Fibroblast of pulmonary artery (primary cell): ENCODE measurements at regions not wholly inside any gene's neighbourhood (a gene's known extent, or its start where the extent isn't known, plus 50 kb on each side); places are given as distances from the start of the nearest gene placed in this dataset.

Experiments used
- DNase-seq: peaks from one replicate; pipeline ENCODE4 v3.0.0-alpha.2; 2010; ENCODE audit warnings: low read depth
- H3K4me3 ChIP-seq: replicated peaks from 2 replicates; pipeline ENCODE4 v1.5.1; 2011; ENCODE audit warnings: low read depth, mild to moderate bottlenecking, control low read depth, low read length, moderate library complexity
- TF ChIP-seq, protein P1 (sequence below): IDR thresholded peaks from 2 replicates; pipeline ENCODE4 v1.5.1; 2011; ENCODE audit warnings: mild to moderate bottlenecking, control low read depth, low read length, inconsistent platforms; ENCODE audit errors: missing control alignments

GRCh38 chr3:40864915-40865314, 334.4 kb upstream of the CTNNB1 start:
- TF ChIP-seq, protein P1, sequence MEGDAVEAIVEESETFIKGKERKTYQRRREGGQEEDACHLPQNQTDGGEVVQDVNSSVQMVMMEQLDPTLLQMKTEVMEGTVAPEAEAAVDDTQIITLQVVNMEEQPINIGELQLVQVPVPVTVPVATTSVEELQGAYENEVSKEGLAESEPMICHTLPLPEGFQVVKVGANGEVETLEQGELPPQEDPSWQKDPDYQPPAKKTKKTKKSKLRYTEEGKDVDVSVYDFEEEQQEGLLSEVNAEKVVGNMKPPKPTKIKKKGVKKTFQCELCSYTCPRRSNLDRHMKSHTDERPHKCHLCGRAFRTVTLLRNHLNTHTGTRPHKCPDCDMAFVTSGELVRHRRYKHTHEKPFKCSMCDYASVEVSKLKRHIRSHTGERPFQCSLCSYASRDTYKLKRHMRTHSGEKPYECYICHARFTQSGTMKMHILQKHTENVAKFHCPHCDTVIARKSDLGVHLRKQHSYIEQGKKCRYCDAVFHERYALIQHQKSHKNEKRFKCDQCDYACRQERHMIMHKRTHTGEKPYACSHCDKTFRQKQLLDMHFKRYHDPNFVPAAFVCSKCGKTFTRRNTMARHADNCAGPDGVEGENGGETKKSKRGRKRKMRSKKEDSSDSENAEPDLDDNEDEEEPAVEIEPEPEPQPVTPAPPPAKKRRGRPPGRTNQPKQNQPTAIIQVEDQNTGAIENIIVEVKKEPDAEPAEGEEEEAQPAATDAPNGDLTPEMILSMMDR, result no peak
- no peak for DNase-seq
- H3K4me3 ChIP-seq, result no peak overlapping the region

DNA sequence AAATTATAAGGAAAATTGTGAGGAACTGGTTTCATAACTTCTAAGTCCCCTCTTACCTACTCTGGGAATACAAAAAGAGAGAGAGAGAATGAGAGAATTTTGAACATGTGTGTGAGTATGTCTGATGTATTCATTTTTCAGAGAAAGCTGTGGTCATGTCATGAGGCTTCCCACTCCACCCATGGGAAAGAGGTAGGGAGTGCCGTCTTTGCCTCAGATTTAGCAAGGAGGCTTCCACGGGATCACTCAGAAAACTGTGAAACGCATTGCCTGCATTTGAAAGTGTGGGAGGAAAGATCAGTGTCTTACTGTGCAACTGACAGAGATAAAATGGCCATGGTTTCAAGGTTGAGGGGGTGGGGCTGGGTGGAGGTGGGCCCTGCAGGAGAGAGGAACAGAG, 331.5 kb upstream of the CTNNB1 start:
- TF ChIP-seq, protein P1, result no peak
- DNase-seq, result no peak
- H3K4me3 ChIP-seq, result no peak overlapping the region

GRCh38 chr3:40869013-40869412, 330.3 kb upstream of the CTNNB1 start:
- TF ChIP-seq, protein P1, result no peak
- H3K4me3 ChIP-seq, result no peak overlapping the region
- DNase-seq, result no peak

DNA sequence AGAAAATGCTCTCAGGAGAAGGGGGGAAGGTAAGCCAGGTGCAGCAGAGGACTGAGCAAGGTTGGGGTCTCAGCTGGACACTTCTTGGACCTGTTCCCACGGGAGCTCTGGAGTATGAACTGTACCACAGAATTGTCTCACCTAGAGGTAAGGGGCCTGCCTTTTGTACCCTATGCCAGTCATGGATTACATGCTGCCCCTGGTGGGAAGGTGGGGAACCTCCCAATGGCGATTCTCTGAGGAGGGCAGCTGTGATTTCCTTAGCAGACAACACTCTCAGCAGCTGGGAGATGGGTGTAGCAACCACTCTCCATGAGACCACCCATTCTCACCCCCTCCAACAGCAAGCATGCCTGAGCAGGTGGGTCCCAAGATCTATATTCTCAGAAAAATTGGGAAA, 329.4 kb upstream of the CTNNB1 start:
- TF ChIP-seq, protein P1, result no peak
- DNase-seq, result no peak
- no peak overlapping the region for H3K4me3 ChIP-seq

GRCh38 chr3:40871394-40871793, 327.9 kb upstream of the CTNNB1 start:
- no peak overlapping the region for H3K4me3 ChIP-seq
- TF ChIP-seq, protein P1, result no peak
- DNase-seq, result no peak

DNA sequence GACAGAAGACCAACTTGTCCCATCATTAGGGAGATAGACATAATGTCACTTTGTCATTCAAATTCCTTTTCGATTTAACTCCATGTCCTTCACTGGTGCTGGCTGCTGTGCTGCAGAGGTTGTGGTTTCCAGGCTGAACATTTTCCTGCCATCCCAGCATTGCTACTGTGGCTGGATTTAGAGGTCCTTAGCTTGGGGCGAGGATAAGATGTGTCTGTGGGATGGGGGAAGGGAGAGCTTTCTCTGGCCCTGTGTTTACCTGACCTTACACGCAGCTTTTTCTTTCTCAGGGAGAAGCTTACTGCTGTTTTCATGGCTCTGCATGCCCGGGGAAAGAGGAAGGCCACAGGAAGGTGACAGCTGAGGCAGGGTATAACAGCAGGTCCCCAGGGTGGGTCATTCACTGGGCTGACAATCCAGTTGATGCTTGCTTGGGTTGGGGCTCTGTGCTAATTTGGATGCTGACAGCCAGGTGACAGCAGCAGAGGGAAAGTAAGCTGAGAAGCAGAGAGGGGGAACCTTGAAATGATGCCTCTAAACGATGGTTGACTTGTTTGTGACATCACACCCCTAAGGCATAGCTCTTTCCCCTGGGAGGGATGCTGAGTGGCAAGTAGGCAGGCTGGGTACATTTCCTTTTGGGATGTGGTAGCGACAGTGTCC, 326.9 kb upstream of the CTNNB1 start:
- H3K4me3 ChIP-seq, result no peak overlapping the region
- TF ChIP-seq, protein P1, result no peak
- no peak for DNase-seq

DNA sequence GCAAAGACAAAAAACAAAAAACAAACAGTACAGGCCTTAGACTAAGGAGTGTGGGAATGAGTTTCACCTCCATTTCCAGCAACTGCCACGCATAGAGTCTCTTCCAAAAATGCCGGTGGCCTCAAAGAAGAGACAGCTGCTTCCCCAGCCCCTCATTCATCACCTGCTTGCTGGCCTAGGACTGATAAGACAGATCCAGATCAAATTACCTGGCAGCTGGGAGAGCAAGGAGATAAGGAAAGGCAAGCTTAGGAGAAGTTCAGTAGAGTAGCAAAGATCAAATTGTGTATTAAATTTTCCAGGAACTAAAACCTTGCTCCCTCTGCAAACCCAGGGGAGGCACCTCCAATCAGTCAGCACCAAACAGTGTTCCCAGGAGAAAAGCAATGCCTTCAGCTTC, 325.8 kb upstream of the CTNNB1 start:
- H3K4me3 ChIP-seq, result no peak overlapping the region
- TF ChIP-seq, protein P1, result no peak
- no peak for DNase-seq
